Parathyroid adenoma (tissue), 2 donors: ENCODE measurements at regions not wholly inside any gene's neighbourhood (a gene's known extent, or its start where the extent isn't known, plus 50 kb on each side); places are given as distances from the start of the nearest gene placed in this dataset.

ENCODE experiments used
- H2AFZ ChIP-seq: fragments of 300-600 bp; sonication (generic); one replicate; pipeline ENCODE4 v1.7.0; 2017; ENCODE audit warnings: antibody characterized with exemption, mild to moderate bottlenecking
- H3K27ac ChIP-seq: fragments of 300-600 bp; sonication (generic); one replicate; pipeline ENCODE4 v1.7.0; 2017
- H3K27me3 ChIP-seq: fragments of 300-600 bp; sonication (generic); one replicate; pipeline ENCODE4 v1.7.0; 2017; ENCODE audit warnings: low read length; ENCODE audit not compliant: control insufficient read depth, insufficient read depth
- H3K36me3 ChIP-seq: fragments of 300-600 bp; sonication (generic); one replicate; pipeline ENCODE4 v1.7.0; 2017; ENCODE audit warnings: low read length; ENCODE audit not compliant: control insufficient read depth, insufficient read depth
- H3K4me1 ChIP-seq: fragments of 300-600 bp; sonication (generic); one replicate; pipeline ENCODE4 v1.7.0; 2017; ENCODE audit warnings: control low read depth
- H3K4me2 ChIP-seq: fragments of 300-600 bp; sonication (generic); one replicate; pipeline ENCODE4 v1.7.0; 2017; ENCODE audit warnings: low read length
- H3K4me3 ChIP-seq: fragments of 300-600 bp; sonication (generic); one replicate; pipeline ENCODE4 v1.7.0; 2017; ENCODE audit warnings: low read depth, low read length
- H3K79me2 ChIP-seq: fragments of 300-600 bp; sonication (generic); one replicate; pipeline ENCODE4 v1.7.0; 2017; ENCODE audit warnings: control low read depth
- H3K9ac ChIP-seq: fragments of 300-600 bp; sonication (generic); one replicate; pipeline ENCODE4 v1.7.0; 2017; ENCODE audit warnings: mild to moderate bottlenecking
- H3K9me3 ChIP-seq: fragments of 300-600 bp; sonication (generic); one replicate; pipeline ENCODE4 v1.7.0; 2017; ENCODE audit warnings: low read length; ENCODE audit not compliant: control insufficient read depth
- CTCF ChIP-seq: fragments of 300-600 bp; sonication (generic); IDR thresholded peaks from one replicate; pipeline ENCODE4 v1.7.0; 2017; ENCODE audit warnings: antibody characterized with exemption, mild to moderate bottlenecking
- donor health status: primary hyperparathyroidism.

- Histone ChIP-seq H3K27ac (no peak overlapping the region), H3K9ac (no peak overlapping the region), H3K4me2 (no peak overlapping the region), H3K36me3 (no peaks in the 10 kb centered on the region), H3K4me1 (no peaks in the 10 kb centered on the region), H3K79me2 (no peaks in the 10 kb centered on the region), H3K4me3 (no peak overlapping the region), H3K27me3 (no peaks in the 10 kb centered on the region), H3K9me3 (no peaks in the 10 kb centered on the region), H2AFZ (no peak overlapping the region)
- TF ChIP-seq CTCF: no peak
These were observed 933.2 kb downstream of the GATA3 start for GRCh38 chr10:8987712-8988111.

DNA sequence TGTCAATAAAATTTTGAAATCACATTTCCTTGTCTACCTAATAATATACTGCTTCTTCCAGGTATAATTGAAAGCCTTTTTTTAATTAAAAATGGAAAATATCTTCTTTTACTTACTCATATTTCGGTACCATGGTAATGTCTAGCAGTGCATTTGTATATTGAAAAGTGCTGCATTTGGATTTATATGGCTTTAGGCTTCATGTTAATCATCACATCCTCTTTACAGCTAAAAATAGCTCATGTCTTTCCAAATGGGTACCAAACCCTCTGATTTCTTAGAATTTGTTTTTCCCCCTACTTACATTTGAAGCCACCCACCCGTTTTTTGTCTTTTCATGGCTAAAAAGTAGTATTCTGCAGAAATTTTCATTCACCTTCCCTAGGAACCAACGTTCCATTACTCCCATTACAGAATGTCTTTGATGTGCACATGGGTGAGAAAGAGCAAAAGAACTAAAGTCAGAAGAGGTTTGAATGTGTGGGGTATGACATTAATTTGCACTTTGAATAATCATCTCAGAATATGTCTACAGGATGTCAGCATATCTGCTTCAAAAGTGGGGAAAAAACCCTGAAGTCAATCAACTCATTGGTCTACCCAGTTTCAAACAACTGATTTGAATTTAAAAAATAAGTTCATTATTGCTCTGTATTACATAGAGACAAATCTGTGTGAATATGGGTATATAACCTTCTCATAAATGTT, 935.9 kb downstream of the GATA3 start:
- Histone ChIP-seq H3K27me3 (no peaks in the 10 kb centered on the region), H3K4me2 (no peak overlapping the region), H3K79me2 (no peaks in the 10 kb centered on the region), H3K9ac (no peak overlapping the region), H3K9me3 (no peaks in the 10 kb centered on the region), H3K4me3 (no peak overlapping the region), H3K36me3 (no peaks in the 10 kb centered on the region), H3K4me1 (no peaks in the 10 kb centered on the region), H2AFZ (no peak overlapping the region), H3K27ac (no peak overlapping the region)
- TF ChIP-seq CTCF: no peak

DNA sequence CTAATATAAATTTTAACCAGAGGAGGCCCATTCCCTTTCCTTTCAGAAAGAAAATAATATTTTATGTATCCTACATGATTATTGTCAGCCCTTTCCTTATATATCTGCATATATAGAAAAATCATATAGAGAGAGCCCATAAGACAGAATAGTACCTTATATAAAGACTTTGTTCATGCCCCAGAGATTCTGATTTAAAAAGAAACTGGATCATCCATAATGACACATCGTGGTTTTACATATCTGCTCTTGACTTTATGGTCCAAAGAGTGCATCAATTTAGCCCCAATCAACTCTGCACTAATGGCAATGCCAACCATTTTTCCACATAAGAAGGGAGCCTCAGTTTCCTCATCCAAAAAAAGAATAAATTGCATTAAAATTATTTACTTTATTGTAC, 937.5 kb downstream of the GATA3 start:
- H3K27me3 ChIP-seq: no peaks in the 10 kb centered on the region
- no peak overlapping the region for H3K27ac ChIP-seq
- no peak overlapping the region for H3K4me2 ChIP-seq
- H3K36me3 ChIP-seq: no peaks in the 10 kb centered on the region
- H3K9me3 ChIP-seq: no peaks in the 10 kb centered on the region
- no peak for TF ChIP-seq CTCF
- no peaks in the 10 kb centered on the region for H3K79me2 ChIP-seq
- no peak overlapping the region for H2AFZ ChIP-seq
- H3K9ac ChIP-seq: no peak overlapping the region
- no peak overlapping the region for H3K4me3 ChIP-seq
- no peaks in the 10 kb centered on the region for H3K4me1 ChIP-seq

GRCh38 chr10:8993864-8994263, 939.4 kb downstream of the GATA3 start:
- Histone ChIP-seq H3K9me3 (no peaks in the 10 kb centered on the region), H3K4me3 (no peak overlapping the region), H3K27me3 (no peaks in the 10 kb centered on the region), H3K79me2 (no peaks in the 10 kb centered on the region), H3K27ac (no peak overlapping the region), H3K4me1 (no peaks in the 10 kb centered on the region), H3K4me2 (no peak overlapping the region), H3K36me3 (no peaks in the 10 kb centered on the region), H2AFZ (no peak overlapping the region), H3K9ac (no peak overlapping the region)
- TF ChIP-seq CTCF: no peak

GRCh38 chr10:8998751-8999150, 944.3 kb downstream of the GATA3 start:
- no peaks in the 10 kb centered on the region for H3K36me3 ChIP-seq

More at GRCh38 chr10:8998751-8999150, 944.3 kb downstream of the GATA3 start:
- Histone ChIP-seq H3K79me2 (no peaks in the 10 kb centered on the region), H3K4me3 (no peak overlapping the region), H3K9ac (no peak overlapping the region), H3K4me1 (no peaks in the 10 kb centered on the region), H3K27ac (no peak overlapping the region), H2AFZ (no peak overlapping the region), H3K4me2 (no peak overlapping the region), H3K27me3 (no peaks in the 10 kb centered on the region), H3K9me3 (no peaks in the 10 kb centered on the region)
- no peak for TF ChIP-seq CTCF
